LNCaP clone FGC (cell line): ENCODE measurements at regions not wholly inside any gene's neighbourhood (a gene's known extent, or its start where the extent isn't known, plus 50 kb on each side); places are given as distances from the start of the nearest gene placed in this dataset.
A peak's percentile ranks its signal among the peaks of the same experiment; 100 is the strongest.

Experiments used
- DNase-seq: peaks from one replicate; pipeline ENCODE4 v3.0.0-alpha.2; 2011; ENCODE audit warnings: low read depth
- H3K4me3 ChIP-seq: 2 replicates; pipeline ENCODE4 v1.5.1; 2011; ENCODE audit warnings: mild to moderate bottlenecking, low read depth, low read length, control low read depth
- TF ChIP-seq, protein P1 (sequence below): IDR thresholded peaks from 2 replicates; pipeline ENCODE4 v1.5.1; 2012; ENCODE audit warnings: mild to moderate bottlenecking; ENCODE audit not compliant: control insufficient read depth, insufficient read depth; ENCODE audit errors: extremely low read depth

DNA sequence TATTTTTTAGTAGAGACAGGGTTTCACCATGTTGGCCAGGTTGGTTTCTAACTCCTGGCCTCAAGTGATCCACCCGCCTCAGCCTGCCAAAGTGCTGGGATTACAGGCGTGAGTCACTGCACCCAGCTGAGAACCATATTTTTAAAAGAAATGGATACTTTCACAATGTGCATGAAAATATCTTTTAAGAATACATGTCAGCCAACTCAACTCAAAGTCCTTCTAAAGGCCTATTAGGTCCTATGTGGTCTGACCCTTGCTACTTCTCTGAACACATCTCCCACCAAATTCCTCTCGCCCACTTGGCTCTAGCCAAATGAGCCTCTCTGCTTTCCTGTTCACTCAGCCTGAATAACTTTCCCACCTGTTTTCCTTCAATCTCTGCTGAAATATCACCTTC, 119.6 kb downstream of the MTX2 start:
- no peak for DNase-seq
- TF ChIP-seq, protein P1, sequence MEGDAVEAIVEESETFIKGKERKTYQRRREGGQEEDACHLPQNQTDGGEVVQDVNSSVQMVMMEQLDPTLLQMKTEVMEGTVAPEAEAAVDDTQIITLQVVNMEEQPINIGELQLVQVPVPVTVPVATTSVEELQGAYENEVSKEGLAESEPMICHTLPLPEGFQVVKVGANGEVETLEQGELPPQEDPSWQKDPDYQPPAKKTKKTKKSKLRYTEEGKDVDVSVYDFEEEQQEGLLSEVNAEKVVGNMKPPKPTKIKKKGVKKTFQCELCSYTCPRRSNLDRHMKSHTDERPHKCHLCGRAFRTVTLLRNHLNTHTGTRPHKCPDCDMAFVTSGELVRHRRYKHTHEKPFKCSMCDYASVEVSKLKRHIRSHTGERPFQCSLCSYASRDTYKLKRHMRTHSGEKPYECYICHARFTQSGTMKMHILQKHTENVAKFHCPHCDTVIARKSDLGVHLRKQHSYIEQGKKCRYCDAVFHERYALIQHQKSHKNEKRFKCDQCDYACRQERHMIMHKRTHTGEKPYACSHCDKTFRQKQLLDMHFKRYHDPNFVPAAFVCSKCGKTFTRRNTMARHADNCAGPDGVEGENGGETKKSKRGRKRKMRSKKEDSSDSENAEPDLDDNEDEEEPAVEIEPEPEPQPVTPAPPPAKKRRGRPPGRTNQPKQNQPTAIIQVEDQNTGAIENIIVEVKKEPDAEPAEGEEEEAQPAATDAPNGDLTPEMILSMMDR, result no peak
- no peak overlapping the region for H3K4me3 ChIP-seq

DNA sequence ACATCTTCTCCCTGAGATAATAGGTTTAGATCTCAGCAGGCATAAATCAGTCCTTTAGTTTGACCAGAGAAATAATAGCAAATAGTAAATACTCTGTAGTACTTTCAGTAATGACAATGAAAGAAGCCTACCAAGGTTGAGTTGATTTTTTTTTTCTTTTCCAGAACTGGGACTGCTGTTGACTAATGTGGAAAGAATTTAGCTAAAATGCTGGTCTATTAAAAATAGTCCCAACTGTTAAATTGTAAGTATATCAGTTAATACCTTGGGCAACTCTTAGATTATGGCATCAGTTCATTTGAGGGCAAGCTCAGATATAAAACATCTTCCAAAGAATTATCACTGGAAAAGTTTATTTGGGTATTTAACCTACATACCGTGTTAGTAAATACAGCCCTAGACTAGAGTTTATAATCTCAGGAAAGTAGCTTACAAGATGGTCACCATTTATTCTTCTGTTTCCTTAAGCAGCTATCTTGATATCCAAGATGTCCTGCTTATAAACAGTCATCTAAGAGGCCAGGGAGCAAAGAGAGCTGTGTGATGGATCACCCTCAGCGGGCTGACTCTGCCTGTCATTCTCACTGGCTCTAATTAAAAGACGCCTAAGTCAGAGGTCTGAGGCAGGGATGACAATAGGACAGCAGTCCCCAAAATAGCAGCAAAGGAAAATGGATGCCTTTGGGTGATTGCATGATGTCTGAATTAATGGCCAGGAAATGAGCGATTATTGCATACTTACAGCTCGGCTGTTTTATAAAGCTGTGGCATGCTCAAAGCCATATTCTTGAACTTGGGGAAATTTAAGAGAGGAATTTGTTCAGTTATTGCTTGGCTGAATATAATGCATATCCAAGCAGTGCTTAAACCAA, 121.3 kb downstream of the MTX2 start:
- DNase-seq, result no peak
- TF ChIP-seq, protein P1, result no peak
- H3K4me3 ChIP-seq, result no peak overlapping the region

DNA sequence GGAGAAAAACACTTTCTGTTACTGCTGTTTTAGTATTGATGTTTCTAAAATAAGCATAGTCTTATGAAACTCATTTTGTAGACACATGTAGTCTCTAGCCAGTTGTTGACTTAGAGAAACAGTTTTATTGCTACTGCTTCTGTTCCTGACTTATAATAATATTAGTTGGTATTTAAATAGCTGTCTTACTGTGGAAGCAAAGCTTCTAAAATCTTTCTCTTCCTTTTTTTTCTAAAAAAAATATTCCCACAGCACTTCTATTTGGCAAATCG, 121.8 kb downstream of the MTX2 start:
- DNase-seq, result no peak
- H3K4me3 ChIP-seq, result no peak overlapping the region
- TF ChIP-seq, protein P1, result no peak

DNA sequence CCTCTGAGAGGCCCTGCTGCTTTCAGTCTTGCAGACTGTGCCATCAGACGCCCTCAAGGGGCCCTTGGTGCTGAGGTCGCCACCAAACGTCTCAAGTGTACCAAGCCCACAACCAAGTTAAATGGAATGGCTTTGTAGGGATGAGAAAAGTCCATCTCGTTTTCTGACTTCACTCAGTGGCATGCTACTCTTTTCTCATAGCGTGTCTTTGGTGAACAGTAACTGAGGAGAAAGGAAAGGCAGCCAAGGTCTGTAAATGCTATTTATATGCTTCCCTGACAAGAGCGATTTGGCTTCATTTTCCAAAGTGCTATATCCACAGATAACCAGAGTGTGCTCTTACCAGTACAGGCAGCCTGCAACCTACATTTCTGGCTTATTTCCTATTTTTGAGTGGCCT, 123.0 kb downstream of the MTX2 start:
- peak; percentile 31 for DNase-seq
- H3K4me3 ChIP-seq, result no peak overlapping the region
- TF ChIP-seq, protein P1, result no peak

DNA sequence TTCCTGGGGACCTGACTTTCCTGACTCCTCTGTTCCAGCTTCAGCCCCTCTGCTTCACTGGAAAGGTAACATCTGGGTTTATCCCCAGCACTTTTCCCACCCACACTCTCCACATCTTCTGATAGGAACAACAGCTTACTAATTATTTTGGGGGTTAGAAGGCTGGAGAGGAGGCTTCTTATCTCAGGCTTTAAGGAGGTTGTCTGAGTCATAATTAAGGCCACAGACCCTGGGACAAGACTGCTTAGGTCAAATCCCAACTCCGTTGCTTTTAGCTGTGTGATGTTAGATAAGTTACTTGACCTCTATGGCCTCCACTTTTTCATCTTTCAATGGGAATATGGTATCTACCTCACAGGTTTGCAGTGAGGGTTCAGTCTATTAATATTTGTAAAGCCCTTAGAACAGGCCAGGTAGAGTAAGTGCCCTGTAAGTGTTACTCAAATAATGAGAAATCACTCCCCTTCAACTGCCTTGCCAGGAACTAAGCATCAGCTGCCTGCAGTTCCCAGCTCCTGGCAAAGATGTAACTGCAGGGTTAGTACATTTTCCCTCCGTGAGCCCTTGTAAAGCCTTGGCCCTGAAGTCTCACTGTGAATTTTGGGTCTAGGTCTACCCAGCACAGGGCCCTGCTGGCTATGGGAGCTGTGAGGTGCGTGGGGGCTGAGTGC, 123.6 kb downstream of the MTX2 start:
- TF ChIP-seq, protein P1, result no peak
- H3K4me3 ChIP-seq, result no peak overlapping the region
- DNase-seq, result no peak

DNA sequence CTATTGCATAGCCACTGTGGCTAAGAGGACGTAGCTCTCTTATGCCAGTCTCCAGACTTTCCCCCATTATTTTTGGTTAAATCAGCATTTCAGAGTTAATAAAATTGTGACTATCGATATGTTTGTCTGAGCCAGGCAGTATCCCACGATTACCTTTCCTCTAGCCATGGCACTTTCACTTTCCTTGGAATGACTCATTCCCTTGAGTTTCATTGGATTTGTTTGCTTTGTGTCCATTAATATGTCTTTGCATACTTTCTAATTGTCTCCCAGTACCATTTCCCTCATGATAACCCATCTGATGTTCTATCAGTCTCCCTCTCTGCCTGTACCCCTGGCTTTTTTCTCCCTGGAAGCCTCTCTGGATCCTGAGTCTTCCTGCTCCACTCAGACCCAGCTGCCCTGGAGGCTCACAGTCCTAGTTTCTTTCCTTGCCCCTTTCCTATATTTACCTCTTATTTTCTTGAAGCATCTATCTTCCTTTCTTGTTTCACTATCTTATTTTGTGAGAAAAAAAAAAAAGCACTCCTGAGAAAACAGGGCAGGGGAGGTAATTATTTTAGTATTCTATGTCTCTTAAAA, 126.1 kb downstream of the MTX2 start:
- DNase-seq, result no peak
- H3K4me3 ChIP-seq, result no peak overlapping the region
- TF ChIP-seq, protein P1, result no peak
